GM12874 (cell line): ENCODE measurements at regions not wholly inside any gene's neighbourhood (a gene's known extent, or its start where the extent isn't known, plus 50 kb on each side); places are given as distances from the start of the nearest gene placed in this dataset.

ENCODE experiments used
- CTCF ChIP-seq: IDR thresholded peaks from 2 replicates; pipeline ENCODE4 v1.5.1; 2011; ENCODE audit warnings: low read depth, mild to moderate bottlenecking, control low read depth, low read length, moderate library complexity; ENCODE audit not compliant: insufficient read depth

- TF ChIP-seq CTCF: no peak
These were observed 219.2 kb upstream of the CTBP2 start for GRCh38 chr10:125379592-125379991.

- TF ChIP-seq CTCF: no peak
These were observed 217.0 kb upstream of the CTBP2 start for GRCh38 chr10:125377368-125377767.

- no peak for TF ChIP-seq CTCF
These were observed 214.8 kb upstream of the CTBP2 start for GRCh38 chr10:125375210-125375609.

- TF ChIP-seq CTCF: no peak
These were observed 213.2 kb upstream of the CTBP2 start for GRCh38 chr10:125373546-125373945.

GRCh38 chr10:125370578-125370977, 210.2 kb upstream of the CTBP2 start:
- TF ChIP-seq CTCF: no peak

- TF ChIP-seq CTCF: no peak
These were observed 209.3 kb upstream of the CTBP2 start for GRCh38 chr10:125369382-125370326.

- no peak for TF ChIP-seq CTCF
These were observed 207.8 kb upstream of the CTBP2 start for GRCh38 chr10:125368146-125368545.
